HUES48 (cell line): ENCODE measurements at regions not wholly inside any gene's neighbourhood (a gene's known extent, or its start where the extent isn't known, plus 50 kb on each side); places are given as distances from the start of the nearest gene placed in this dataset.

Experiments used
- H3K27ac ChIP-seq: one replicate; pipeline ENCODE4 v1.7.0; 2013; ENCODE audit warnings: low read depth, low read length, inconsistent platforms
- H3K27me3 ChIP-seq: 2 replicates; pipeline ENCODE4 v1.6.1; 2013; ENCODE audit warnings: mild to moderate bottlenecking, low read length; ENCODE audit not compliant: control insufficient read depth, insufficient read depth
- H3K36me3 ChIP-seq: 2 replicates; pipeline ENCODE4 v1.6.1; 2013; ENCODE audit warnings: low read length; ENCODE audit not compliant: control insufficient read depth, insufficient read depth
- H3K4me1 ChIP-seq: 2 replicates; pipeline ENCODE4 v1.6.1; 2013; ENCODE audit warnings: mild to moderate bottlenecking, low read length; ENCODE audit not compliant: control insufficient read depth, insufficient read depth
- H3K4me3 ChIP-seq: 2 replicates; pipeline ENCODE4 v1.5.1; 2013; ENCODE audit warnings: mild to moderate bottlenecking, low read depth, low read length
- H3K9ac ChIP-seq: 2 replicates; pipeline ENCODE4 v1.6.1; 2013; ENCODE audit warnings: mild to moderate bottlenecking, low read depth, low read length, moderate library complexity
- H3K9me3 ChIP-seq: 2 replicates; pipeline ENCODE4 v1.6.1; 2013; ENCODE audit warnings: low read length; ENCODE audit not compliant: control insufficient read depth, insufficient read depth

GRCh38 chr18:41353777-41354528 is 601.1 kb upstream of the PIK3C3 start:
- no peak overlapping the region for H3K9ac ChIP-seq
- no peaks in the 10 kb centered on the region; the same call in 1 of the 2 replicates for H3K4me1 ChIP-seq
- H3K36me3 ChIP-seq = no peaks in the 10 kb centered on the region
- no peaks in the 10 kb centered on the region for H3K27me3 ChIP-seq
- H3K4me3 ChIP-seq = no peak overlapping the region
- H3K27ac ChIP-seq = no peak overlapping the region
- peaks cover 10% of the 10 kb centered on the region for H3K9me3 ChIP-seq

GRCh38 chr18:41351430-41351829 is 603.6 kb upstream of the PIK3C3 start:
- Histone ChIP-seq H3K4me1 (no peaks in the 10 kb centered on the region; the same call in 1 of the 2 replicates), H3K27ac (no peak overlapping the region), H3K9ac (no peak overlapping the region), H3K9me3 (no peaks in the 10 kb centered on the region), H3K27me3 (no peaks in the 10 kb centered on the region), H3K36me3 (no peaks in the 10 kb centered on the region), H3K4me3 (no peak overlapping the region)

- H3K27ac ChIP-seq = no peak overlapping the region
- no peak overlapping the region for H3K4me3 ChIP-seq
- no peaks in the 10 kb centered on the region for H3K4me1 ChIP-seq
- no peaks in the 10 kb centered on the region for H3K9me3 ChIP-seq
- no peaks in the 10 kb centered on the region for H3K36me3 ChIP-seq
- H3K9ac ChIP-seq = no peak overlapping the region
- no peaks in the 10 kb centered on the region for H3K27me3 ChIP-seq
These were observed 608.0 kb upstream of the PIK3C3 start for GRCh38 chr18:41347057-41347456.

DNA sequence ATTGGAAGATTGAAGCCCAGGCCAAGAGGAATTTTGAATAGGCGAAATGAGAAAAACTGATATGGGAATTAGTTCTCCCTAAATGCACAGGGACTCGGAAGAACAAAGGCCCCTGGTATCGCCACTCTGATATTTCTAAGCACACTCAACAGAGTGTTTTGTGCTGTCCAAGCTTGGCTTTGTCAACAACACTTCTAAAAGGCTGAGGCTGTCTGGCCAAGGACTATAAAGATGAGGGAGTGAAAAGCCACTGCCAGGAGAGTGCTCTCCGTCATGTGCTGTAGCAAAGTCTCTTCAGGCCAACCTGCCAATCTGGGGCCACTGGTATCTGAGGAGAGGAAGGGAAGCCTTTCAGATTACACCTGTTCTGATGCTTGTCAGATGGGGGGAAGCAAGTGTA is 611.2 kb upstream of the PIK3C3 start:
- Histone ChIP-seq H3K36me3 (no peaks in the 10 kb centered on the region), H3K9me3 (no peaks in the 10 kb centered on the region), H3K4me1 (no peaks in the 10 kb centered on the region), H3K27me3 (no peaks in the 10 kb centered on the region), H3K9ac (no peak overlapping the region), H3K27ac (no peak overlapping the region), H3K4me3 (no peak overlapping the region)

GRCh38 chr18:41338341-41338740 is 616.7 kb upstream of the PIK3C3 start:
- H3K36me3 ChIP-seq = no peaks in the 10 kb centered on the region
- no peaks in the 10 kb centered on the region for H3K9me3 ChIP-seq
- no peaks in the 10 kb centered on the region for H3K27me3 ChIP-seq
- H3K9ac ChIP-seq = no peak overlapping the region
- no peak overlapping the region for H3K4me3 ChIP-seq
- H3K4me1 ChIP-seq = no peaks in the 10 kb centered on the region
- no peak overlapping the region for H3K27ac ChIP-seq

- Histone ChIP-seq H3K9ac (no peak overlapping the region), H3K4me3 (no peak overlapping the region)
These were observed 623.4 kb upstream of the PIK3C3 start for GRCh38 chr18:41331661-41332060.

DNA sequence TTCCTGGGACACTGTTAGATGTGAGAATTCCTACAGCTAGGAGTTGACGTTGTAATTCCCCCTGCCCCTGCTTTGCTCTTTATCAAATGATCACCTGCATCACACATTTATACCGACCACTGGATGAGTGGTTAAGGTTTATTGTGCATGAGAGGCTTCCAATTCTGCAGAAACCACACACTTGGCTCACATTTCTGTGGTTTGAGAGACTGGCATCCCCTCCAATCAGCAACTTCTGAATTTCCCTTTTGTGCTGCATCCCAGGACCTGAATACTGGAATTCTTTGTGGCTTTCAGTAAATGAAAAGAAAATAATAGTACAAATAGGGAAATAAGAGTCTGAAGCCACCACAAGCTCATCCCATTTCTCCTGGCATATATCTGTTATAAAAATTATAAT is 628.7 kb upstream of the PIK3C3 start:
- Histone ChIP-seq H3K27ac (no peak overlapping the region), H3K36me3 (no peaks in the 10 kb centered on the region), H3K27me3 (no peaks in the 10 kb centered on the region), H3K4me1 (no peaks in the 10 kb centered on the region), H3K9ac (no peak overlapping the region), H3K9me3 (peaks cover 13% of the 10 kb centered on the region), H3K4me3 (no peak overlapping the region)

More at GRCh38 chr18:41331661-41332060, 623.4 kb upstream of the PIK3C3 start:
- no peak overlapping the region for H3K27ac ChIP-seq
- H3K9me3 ChIP-seq = peaks cover 12% of the 10 kb centered on the region
- no peaks in the 10 kb centered on the region for H3K36me3 ChIP-seq
- H3K4me1 ChIP-seq = no peaks in the 10 kb centered on the region
- no peaks in the 10 kb centered on the region for H3K27me3 ChIP-seq

DNA sequence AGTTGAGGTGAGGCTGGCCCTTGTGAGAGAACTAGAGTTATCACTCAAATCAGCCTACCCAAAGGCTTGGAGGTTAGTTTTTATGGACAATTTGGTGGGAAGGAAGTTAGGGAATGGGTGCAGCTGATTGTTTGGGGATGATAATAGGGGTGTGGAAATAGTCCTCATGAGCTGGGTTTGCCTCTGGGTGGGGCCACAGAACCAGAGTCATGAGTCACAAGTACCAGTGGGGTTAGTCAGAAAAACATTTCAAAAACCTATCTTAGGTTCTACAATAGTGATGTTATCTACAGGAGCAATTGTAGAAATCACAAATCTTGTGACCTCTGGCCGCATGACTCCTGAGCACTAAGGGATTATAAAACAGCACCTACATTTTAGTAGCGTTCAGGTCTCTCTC is 630.1 kb upstream of the PIK3C3 start:
- peaks cover 13% of the 10 kb centered on the region for H3K9me3 ChIP-seq
- no peak overlapping the region for H3K9ac ChIP-seq
- H3K27me3 ChIP-seq = no peaks in the 10 kb centered on the region
- H3K27ac ChIP-seq = no peak overlapping the region
- no peaks in the 10 kb centered on the region for H3K36me3 ChIP-seq
- no peaks in the 10 kb centered on the region for H3K4me1 ChIP-seq
- no peak overlapping the region for H3K4me3 ChIP-seq

GRCh38 chr18:41324020-41324791 is 630.8 kb upstream of the PIK3C3 start:
- no peak overlapping the region for H3K9ac ChIP-seq
- H3K27ac ChIP-seq = no peak overlapping the region

DNA sequence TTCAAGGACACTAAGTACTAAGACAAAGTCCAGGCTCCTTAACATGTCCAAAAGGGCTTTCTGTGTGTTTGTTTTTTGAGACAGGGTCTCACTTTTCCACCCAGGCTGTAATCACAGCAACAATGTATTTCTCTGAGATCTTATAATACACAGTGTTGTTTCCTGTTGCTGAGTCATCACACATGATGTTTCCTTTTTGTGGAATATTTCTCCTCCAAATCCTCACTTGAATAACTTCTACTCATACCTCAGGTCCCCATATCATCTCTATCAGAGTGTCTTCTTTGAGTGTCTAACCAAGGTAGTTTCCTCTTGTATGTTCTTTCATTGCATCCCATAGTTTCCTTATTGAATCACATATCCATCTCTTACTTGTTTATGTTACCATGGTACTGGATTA is 632.0 kb upstream of the PIK3C3 start:
- H3K9ac ChIP-seq = no peak overlapping the region
- no peak overlapping the region for H3K27ac ChIP-seq
- H3K9me3 ChIP-seq = peaks cover 10% of the 10 kb centered on the region
- no peak overlapping the region for H3K4me3 ChIP-seq
- H3K4me1 ChIP-seq = no peaks in the 10 kb centered on the region
- H3K27me3 ChIP-seq = no peaks in the 10 kb centered on the region
- H3K36me3 ChIP-seq = no peaks in the 10 kb centered on the region

More at GRCh38 chr18:41324020-41324791, 630.8 kb upstream of the PIK3C3 start:
- peaks cover 13% of the 10 kb centered on the region; the same call in 1 of the 2 replicates for H3K9me3 ChIP-seq
- no peaks in the 10 kb centered on the region for H3K4me1 ChIP-seq
- no peaks in the 10 kb centered on the region for H3K27me3 ChIP-seq
- H3K4me3 ChIP-seq = no peak overlapping the region
- H3K36me3 ChIP-seq = no peaks in the 10 kb centered on the region

DNA sequence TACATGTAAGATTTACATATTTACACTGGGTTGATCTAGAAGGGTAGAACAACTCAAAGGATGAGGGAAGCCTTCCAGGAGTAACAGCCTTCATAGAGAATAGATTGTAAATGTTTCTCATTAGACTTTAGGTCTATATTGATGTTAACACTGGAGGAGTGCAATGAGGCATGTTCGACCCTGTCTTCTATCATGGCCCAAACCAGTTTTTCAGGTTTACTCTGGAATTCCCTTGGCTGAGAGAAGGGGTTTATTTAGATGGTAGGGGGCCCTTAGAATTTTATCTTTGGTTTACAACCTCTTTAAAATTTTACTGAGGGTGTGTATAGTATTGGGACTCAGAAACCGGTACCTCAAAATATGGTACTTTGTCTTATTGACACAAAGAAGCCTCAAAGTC is 634.9 kb upstream of the PIK3C3 start:
- Histone ChIP-seq H3K4me1 (no peaks in the 10 kb centered on the region), H3K4me3 (no peak overlapping the region), H3K9ac (no peak overlapping the region), H3K27me3 (no peaks in the 10 kb centered on the region), H3K9me3 (peaks cover 25% of the 10 kb centered on the region), H3K36me3 (no peaks in the 10 kb centered on the region), H3K27ac (no peak overlapping the region)
